DND-41 (cell line): ENCODE measurements at regions not wholly inside any gene's neighbourhood (a gene's known extent, or its start where the extent isn't known, plus 50 kb on each side); places are given as distances from the start of the nearest gene placed in this dataset.

Experiments used
- EZH2 ChIP-seq: IDR thresholded peaks from 3 replicates; pipeline ENCODE4 v1.6.1; 2012; ENCODE audit warnings: borderline replicate concordance, low read depth, mild to moderate bottlenecking, moderate library complexity, low read length, inconsistent platforms; ENCODE audit not compliant: severe bottlenecking
- TF ChIP-seq, protein P1 (sequence below): IDR thresholded peaks from 2 replicates; pipeline ENCODE4 v1.5.1; 2012; ENCODE audit warnings: borderline replicate concordance, low read length, moderate library complexity, mild to moderate bottlenecking; ENCODE audit not compliant: poor library complexity, severe bottlenecking; ENCODE audit errors: extremely low read depth

DNA sequence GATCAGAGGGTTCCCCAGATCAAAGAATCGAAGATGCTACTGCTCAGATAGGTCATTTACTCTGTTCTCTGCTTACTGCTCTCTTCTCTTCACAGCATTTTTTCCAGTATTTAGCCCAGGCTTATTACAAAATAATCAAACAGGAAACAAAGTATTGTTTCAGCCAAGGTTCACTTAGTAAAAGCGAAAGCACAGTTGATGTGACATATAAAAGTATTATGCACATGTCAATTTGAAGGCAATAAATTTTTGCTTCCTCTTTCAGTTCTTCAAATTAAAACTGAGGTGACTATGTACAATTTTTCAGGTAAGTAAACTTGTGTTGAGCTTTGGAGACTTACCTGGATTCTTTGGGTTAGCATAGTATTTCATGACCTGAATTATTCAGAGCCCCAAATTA is 262.8 kb upstream of the CHST9 start:
- TF ChIP-seq, protein P1, sequence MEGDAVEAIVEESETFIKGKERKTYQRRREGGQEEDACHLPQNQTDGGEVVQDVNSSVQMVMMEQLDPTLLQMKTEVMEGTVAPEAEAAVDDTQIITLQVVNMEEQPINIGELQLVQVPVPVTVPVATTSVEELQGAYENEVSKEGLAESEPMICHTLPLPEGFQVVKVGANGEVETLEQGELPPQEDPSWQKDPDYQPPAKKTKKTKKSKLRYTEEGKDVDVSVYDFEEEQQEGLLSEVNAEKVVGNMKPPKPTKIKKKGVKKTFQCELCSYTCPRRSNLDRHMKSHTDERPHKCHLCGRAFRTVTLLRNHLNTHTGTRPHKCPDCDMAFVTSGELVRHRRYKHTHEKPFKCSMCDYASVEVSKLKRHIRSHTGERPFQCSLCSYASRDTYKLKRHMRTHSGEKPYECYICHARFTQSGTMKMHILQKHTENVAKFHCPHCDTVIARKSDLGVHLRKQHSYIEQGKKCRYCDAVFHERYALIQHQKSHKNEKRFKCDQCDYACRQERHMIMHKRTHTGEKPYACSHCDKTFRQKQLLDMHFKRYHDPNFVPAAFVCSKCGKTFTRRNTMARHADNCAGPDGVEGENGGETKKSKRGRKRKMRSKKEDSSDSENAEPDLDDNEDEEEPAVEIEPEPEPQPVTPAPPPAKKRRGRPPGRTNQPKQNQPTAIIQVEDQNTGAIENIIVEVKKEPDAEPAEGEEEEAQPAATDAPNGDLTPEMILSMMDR: no peak
- no peak for TF ChIP-seq EZH2
